Uterus (tissue), 2 donors: ENCODE measurements at regions not wholly inside any gene's neighbourhood (a gene's known extent, or its start where the extent isn't known, plus 50 kb on each side); places are given as distances from the start of the nearest gene placed in this dataset.

Source experiments
- POLR2A ChIP-seq, 2 donors: fragments of 450-650 bp; IDR thresholded peaks; one replicate each; pipeline ENCODE4 v1.6.1; 2016; ENCODE audit warnings: antibody characterized with exemption in 2 of 2, mild to moderate bottlenecking in 1 of 2, moderate library complexity in 1 of 2
- TF ChIP-seq, protein P1 (sequence below), 4 experiments: fragments of 200-600 bp in 2 of 4; fragments of 450-650 bp in 2 of 4; sonication (generic) in 2 of 4; IDR thresholded peaks; one replicate each; pipeline ENCODE4 v1.5.1; 2016 to 2019; ENCODE audit warnings: antibody characterized with exemption in 4 of 4, mild to moderate bottlenecking in 2 of 4, moderate library complexity in 1 of 4

DNA sequence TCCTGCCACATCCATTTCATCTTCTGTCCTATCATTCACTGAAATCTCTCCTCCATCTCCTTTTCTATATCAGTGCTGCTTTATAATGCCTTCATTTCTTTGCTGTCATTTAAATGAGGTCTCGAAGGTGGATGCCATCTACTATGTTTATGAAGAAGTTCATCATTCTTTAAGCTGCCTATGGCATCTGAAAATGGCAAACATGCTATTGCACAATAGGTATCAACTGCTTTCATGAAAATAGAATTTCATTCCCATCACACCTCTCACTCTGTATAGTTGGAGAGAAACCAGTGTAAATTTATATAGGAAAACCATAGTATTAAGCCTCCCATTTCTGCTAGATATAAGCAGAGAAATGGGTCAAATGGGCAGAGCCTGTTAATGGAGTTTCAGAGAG lies 100.2 kb downstream of the FGF9 start:
- TF ChIP-seq POLR2A (IDR thresholded peaks at IDR 0.05), result no peak
- TF ChIP-seq, protein P1, sequence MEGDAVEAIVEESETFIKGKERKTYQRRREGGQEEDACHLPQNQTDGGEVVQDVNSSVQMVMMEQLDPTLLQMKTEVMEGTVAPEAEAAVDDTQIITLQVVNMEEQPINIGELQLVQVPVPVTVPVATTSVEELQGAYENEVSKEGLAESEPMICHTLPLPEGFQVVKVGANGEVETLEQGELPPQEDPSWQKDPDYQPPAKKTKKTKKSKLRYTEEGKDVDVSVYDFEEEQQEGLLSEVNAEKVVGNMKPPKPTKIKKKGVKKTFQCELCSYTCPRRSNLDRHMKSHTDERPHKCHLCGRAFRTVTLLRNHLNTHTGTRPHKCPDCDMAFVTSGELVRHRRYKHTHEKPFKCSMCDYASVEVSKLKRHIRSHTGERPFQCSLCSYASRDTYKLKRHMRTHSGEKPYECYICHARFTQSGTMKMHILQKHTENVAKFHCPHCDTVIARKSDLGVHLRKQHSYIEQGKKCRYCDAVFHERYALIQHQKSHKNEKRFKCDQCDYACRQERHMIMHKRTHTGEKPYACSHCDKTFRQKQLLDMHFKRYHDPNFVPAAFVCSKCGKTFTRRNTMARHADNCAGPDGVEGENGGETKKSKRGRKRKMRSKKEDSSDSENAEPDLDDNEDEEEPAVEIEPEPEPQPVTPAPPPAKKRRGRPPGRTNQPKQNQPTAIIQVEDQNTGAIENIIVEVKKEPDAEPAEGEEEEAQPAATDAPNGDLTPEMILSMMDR (IDR thresholded peaks at IDR 0.05), result no peak
